Neural cell (in vitro differentiated cells): ENCODE measurements at regions not wholly inside any gene's neighbourhood (a gene's known extent, or its start where the extent isn't known, plus 50 kb on each side); places are given as distances from the start of the nearest gene placed in this dataset.
"Not testable (repeated sequence)": the region's sequence is repeated elsewhere in the genome, so short reads cannot be mapped to it uniquely, and the experiment has no call there.

Experiments used
- EP300 ChIP-seq: fragments of 450-650 bp; conservative IDR thresholded peaks from 2 replicates; pipeline ENCODE4 v1.6.1; 2014; ENCODE audit warnings: antibody characterized with exemption, mild to moderate bottlenecking, moderate library complexity; ENCODE audit not compliant: poor library complexity, severe bottlenecking
- POLR2AphosphoS5 ChIP-seq: IDR thresholded peaks from 2 replicates; pipeline ENCODE4 v1.6.1; 2012
- TAF1 ChIP-seq: IDR thresholded peaks from 2 replicates; pipeline ENCODE4 v1.6.1; 2012; ENCODE audit warnings: low read depth
- TF ChIP-seq, protein P1 (sequence below): fragments of 450-650 bp; IDR thresholded peaks from 2 replicates; pipeline ENCODE4 v1.5.1; 2014; ENCODE audit warnings: antibody characterized with exemption, mild to moderate bottlenecking, moderate library complexity; ENCODE audit not compliant: poor library complexity, severe bottlenecking

DNA sequence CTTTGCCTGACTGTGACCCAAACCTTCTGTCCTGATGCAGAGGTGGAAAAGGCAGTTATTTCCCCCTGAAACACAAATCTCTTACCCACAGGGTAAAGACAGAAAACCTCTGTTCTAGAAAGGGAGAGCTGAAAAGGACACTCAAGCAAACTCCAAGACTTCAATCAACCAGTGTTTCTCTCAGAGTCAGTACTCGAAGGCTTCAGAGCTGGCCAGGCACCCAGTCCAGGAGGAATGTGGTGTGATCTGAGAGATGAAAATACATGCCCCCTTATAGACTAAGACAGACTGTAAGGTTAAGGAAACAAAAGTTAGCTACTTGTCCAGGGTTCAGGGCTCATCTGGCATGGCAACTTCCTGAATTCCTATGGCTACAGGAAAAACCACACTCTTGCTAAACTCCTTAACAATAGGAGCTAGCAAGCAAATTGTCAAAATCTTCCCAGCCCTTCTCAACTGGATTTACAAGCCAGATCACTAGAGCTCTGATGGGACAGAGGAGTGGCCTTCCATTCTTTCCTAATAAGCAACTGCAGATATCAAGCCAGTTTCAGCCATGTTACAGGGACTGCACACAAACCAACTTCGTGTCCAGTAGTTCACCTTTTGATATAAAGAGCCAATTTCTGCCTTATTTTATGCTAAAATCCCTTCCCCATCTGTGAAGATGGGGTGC lies 110.9 kb downstream of the PPIAL4G start:
- TF ChIP-seq, protein P1, sequence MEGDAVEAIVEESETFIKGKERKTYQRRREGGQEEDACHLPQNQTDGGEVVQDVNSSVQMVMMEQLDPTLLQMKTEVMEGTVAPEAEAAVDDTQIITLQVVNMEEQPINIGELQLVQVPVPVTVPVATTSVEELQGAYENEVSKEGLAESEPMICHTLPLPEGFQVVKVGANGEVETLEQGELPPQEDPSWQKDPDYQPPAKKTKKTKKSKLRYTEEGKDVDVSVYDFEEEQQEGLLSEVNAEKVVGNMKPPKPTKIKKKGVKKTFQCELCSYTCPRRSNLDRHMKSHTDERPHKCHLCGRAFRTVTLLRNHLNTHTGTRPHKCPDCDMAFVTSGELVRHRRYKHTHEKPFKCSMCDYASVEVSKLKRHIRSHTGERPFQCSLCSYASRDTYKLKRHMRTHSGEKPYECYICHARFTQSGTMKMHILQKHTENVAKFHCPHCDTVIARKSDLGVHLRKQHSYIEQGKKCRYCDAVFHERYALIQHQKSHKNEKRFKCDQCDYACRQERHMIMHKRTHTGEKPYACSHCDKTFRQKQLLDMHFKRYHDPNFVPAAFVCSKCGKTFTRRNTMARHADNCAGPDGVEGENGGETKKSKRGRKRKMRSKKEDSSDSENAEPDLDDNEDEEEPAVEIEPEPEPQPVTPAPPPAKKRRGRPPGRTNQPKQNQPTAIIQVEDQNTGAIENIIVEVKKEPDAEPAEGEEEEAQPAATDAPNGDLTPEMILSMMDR = not testable (repeated sequence)
- not testable (repeated sequence) for TF ChIP-seq TAF1, EP300, POLR2AphosphoS5
